Ovary (tissue), 7 donors: ENCODE measurements at regions not wholly inside any gene's neighbourhood (a gene's known extent, or its start where the extent isn't known, plus 50 kb on each side); places are given as distances from the start of the nearest gene placed in this dataset.

Experiments
- DNase-seq, 5 donors: peaks; one replicate each; pipeline ENCODE4 v3.0.0-alpha.2; 2019 to 2020
- H3K27ac ChIP-seq, 2 donors: fragments of 200-600 bp; one replicate each; pipeline versions ENCODE4 v1.5.1 to v1.8.0; 2019 to 2022
- H3K27me3 ChIP-seq: fragments of 200-600 bp; one replicate; pipeline ENCODE4 v1.8.0; 2022
- H3K36me3 ChIP-seq: fragments of 200-600 bp; sonication (generic); one replicate; pipeline ENCODE4 v1.5.1; 2019
- H3K4me1 ChIP-seq: one replicate; pipeline ENCODE4 v1.8.1; 2013; ENCODE audit warnings: mild to moderate bottlenecking, moderate library complexity; ENCODE audit not compliant: insufficient read depth
- H3K4me3 ChIP-seq: fragments of 200-600 bp; sonication (generic); one replicate; pipeline ENCODE4 v1.5.1; 2017
- H3K9me3 ChIP-seq, 2 donors: fragments of 200-600 bp in 1 of 2; sonication (generic) in 1 of 2; one replicate each; pipeline versions ENCODE4 v1.5.1 to v1.8.1; 2013 to 2019; ENCODE audit warnings: mild to moderate bottlenecking in 1 of 2, moderate library complexity in 1 of 2
- EP300 ChIP-seq: sonication (generic); formaldehyde crosslinking; IDR thresholded peaks from one replicate; pipeline ENCODE4 v1.6.1; 2017; ENCODE audit warnings: antibody characterized with exemption
- POLR2A ChIP-seq: fragments of 450-650 bp; IDR thresholded peaks from one replicate; pipeline ENCODE4 v1.6.1; 2017; ENCODE audit warnings: antibody characterized with exemption, mild to moderate bottlenecking, moderate library complexity
- WGBS, 3 donors: extraction: QIAGEN DNeasy Blood & Tissue Kit in 1 of 3; methylation state at CpG; one replicate each; pipeline versions ENCODE4 v1.1.5 to v1.1.7; 2013 to 2017; 5-methylcytosine and 5-hydroxymethylcytosine counted together
- intact Hi-C, 4 donors: fragments of 100-400 bp; cut with DNase I; formaldehyde crosslinking; loops; one replicate each; pipeline versions ENCODE4 v1.11.0 to v1.15.1; 2022 to 2023
- TF ChIP-seq, protein P1 (sequence below), 3 donors: fragments of 450-650 bp in 2 of 3; fragments of 200-600 bp in 1 of 3; IDR thresholded peaks; one replicate each; pipeline versions ENCODE4 v1.5.1 to v1.8.0; 2016 to 2022; ENCODE audit warnings: antibody characterized with exemption in 3 of 3, mild to moderate bottlenecking in 1 of 3
- donor health status: DM: no; HTN: no; CAD: no; lungs with moderate emphysema.
- donor health status: DM: no; HTN: no; CAD: no.
- donor health status: Bipolar disorder and iron deficiency.
- donor health status: DM: no; HTN: no; CAD: no.
- donor health status: DM: yes; HTN: yes; CAD: no.

DNA sequence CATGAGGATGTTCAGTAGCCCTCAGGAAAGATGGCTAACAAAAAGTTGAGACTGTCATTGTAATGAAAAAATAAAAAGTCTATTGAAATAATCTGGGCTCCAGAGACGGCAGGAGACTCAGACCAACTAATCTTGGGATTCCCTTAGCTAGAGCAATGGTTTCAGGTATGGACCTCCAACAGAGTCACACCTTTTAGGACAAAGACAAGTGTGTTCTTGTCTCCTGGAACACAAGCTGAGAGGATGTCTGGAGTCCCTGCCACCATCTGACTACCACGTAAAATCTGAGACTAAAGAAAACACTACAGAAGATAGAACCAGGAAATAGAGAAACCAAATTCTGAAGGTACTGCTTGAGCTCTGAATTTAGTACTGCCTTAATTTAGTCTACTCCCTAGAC lies 103.3 kb upstream of the RBBP8 start:
- H3K27me3 ChIP-seq, result no peaks in the 10 kb centered on the region
- WGBS, 3 donors, result 63 to 79% (median 78%) methylated on average over 2 of the region's 2 CpGs
- H3K27ac ChIP-seq, result no peak overlapping the region
- H3K36me3 ChIP-seq, result no peaks in the 10 kb centered on the region
- no peaks in the 10 kb centered on the region for H3K9me3 ChIP-seq
- H3K4me3 ChIP-seq, result no peak overlapping the region
- no peak for DNase-seq
- no peaks in the 10 kb centered on the region for H3K4me1 ChIP-seq
- intact Hi-C loops, result no loop called here
- TF ChIP-seq EP300 (no peak), POLR2A (no peak)
- TF ChIP-seq, protein P1, sequence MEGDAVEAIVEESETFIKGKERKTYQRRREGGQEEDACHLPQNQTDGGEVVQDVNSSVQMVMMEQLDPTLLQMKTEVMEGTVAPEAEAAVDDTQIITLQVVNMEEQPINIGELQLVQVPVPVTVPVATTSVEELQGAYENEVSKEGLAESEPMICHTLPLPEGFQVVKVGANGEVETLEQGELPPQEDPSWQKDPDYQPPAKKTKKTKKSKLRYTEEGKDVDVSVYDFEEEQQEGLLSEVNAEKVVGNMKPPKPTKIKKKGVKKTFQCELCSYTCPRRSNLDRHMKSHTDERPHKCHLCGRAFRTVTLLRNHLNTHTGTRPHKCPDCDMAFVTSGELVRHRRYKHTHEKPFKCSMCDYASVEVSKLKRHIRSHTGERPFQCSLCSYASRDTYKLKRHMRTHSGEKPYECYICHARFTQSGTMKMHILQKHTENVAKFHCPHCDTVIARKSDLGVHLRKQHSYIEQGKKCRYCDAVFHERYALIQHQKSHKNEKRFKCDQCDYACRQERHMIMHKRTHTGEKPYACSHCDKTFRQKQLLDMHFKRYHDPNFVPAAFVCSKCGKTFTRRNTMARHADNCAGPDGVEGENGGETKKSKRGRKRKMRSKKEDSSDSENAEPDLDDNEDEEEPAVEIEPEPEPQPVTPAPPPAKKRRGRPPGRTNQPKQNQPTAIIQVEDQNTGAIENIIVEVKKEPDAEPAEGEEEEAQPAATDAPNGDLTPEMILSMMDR (IDR thresholded peaks at IDR 0.05), result no peak

DNA sequence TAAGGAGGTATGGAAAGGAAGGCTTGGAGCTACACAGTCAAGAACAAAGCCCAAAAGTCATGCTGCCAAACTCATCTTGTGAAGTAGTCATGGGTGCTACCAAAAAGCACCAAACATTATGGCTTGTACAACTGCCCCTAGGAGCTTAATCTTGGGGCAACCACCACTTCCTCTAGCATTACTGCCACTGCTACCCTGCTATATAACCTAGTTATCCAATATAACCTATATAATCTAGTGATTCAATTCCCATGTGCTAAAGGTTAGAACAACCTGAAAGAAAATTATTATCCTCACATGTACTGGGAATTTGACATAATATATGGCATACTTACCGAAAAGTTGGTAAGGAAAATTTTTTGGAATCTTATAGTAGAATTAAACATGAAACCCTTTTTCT lies 102.6 kb upstream of the RBBP8 start:
- TF ChIP-seq POLR2A, result no peak
- TF ChIP-seq, protein P1 (IDR thresholded peaks at IDR 0.05), result no peak
- no peak for TF ChIP-seq EP300
- no peaks in the 10 kb centered on the region for H3K27me3 ChIP-seq
- no peaks in the 10 kb centered on the region for H3K36me3 ChIP-seq
- no peak overlapping the region for H3K4me3 ChIP-seq
- 89 to 98% (median 95%) methylated on average over 1 of the region's 1 CpG for WGBS, 3 donors
- intact Hi-C loops, result no loop called here
- no peak for DNase-seq
- H3K4me1 ChIP-seq, result no peaks in the 10 kb centered on the region
- no peak overlapping the region for H3K27ac ChIP-seq
- no peaks in the 10 kb centered on the region for H3K9me3 ChIP-seq

DNA sequence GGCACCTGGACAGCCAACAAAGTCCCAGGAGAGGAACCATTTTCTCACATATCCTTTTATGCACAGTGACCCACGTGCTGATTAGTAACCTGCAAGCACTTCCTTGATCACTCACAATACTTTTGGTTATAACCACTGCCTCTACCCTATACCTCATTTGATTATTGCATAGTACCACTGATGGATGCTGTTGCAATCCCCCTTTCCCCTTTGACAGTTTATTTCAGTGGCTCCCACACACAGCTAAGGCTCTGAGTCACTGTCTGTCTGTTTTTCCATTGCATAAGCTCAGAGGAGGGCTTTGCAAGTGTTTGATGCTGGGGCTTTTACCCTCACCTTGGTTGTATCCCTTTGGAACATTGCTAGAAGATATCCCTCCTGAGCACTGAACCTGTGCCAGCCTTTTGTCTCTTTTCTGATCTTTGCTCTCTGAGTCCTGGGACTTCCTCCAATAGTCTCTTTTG lies 101.7 kb upstream of the RBBP8 start:
- 34 to 59% (median 56%) methylated on average over 1 of the region's 1 CpG for WGBS, 3 donors
- TF ChIP-seq, protein P1 (IDR thresholded peaks at IDR 0.05), result no peak
- TF ChIP-seq POLR2A (no peak), EP300 (no peak)
- intact Hi-C loops, result no loop called here

DNA sequence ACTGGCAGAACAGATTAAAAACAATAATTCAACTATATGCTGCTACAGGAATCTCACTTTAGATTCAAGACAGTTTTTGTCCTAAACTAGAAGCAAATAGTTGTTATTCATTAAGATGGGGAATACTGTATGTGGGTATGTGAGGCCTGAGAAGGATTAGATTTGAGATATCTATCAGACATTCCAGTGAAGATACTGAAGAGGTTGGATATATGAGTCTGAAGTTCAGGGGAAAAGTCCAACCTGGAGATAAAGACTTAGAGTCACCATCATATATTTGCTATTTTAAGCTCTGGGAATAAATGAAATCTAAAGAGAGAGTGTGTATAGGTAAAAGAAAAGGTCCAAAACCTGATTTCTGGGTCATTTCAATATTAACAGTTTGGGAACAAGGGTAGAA lies 96.2 kb upstream of the RBBP8 start:
- no peak overlapping the region for H3K4me3 ChIP-seq
- no peaks in the 10 kb centered on the region for H3K9me3 ChIP-seq
- TF ChIP-seq POLR2A (no peak), EP300 (no peak)
- TF ChIP-seq, protein P1 (IDR thresholded peaks at IDR 0.05), result no peak
- intact Hi-C loops, result no loop called here
- no peak overlapping the region for H3K27ac ChIP-seq
- H3K27me3 ChIP-seq, result no peaks in the 10 kb centered on the region
- no peak for DNase-seq
- H3K4me1 ChIP-seq, result no peaks in the 10 kb centered on the region
- no peaks in the 10 kb centered on the region for H3K36me3 ChIP-seq

More for the DNA sequence above, 101.7 kb upstream of the RBBP8 start:
- no peak for DNase-seq
- Histone ChIP-seq H3K36me3 (no peaks in the 10 kb centered on the region), H3K9me3 (no peaks in the 10 kb centered on the region), H3K4me3 (no peak overlapping the region), H3K27ac (no peak overlapping the region), H3K4me1 (no peaks in the 10 kb centered on the region), H3K27me3 (no peaks in the 10 kb centered on the region)

DNA sequence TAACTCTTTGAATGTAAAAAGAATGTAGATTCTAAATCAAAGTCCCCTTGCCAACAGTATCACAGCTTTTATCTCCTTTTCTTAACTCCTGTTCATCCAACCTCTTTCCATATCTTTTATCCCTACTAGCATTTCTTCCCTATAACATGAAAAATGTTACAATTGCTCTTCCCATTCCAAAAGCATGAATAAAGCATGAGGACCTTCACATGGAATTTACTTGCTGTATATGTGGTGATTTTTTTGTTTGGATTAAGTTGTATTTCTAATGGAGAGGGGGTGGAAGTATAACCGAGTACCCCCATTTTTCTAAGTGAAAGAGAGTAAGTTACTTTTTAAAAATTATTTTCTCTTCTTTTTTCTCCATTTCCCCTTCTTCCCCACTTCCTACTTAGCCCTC lies 94.9 kb upstream of the RBBP8 start:
- DNase-seq, result no peak
- H3K27me3 ChIP-seq, result no peaks in the 10 kb centered on the region
- 91 to 96% (median 95%) methylated on average over 1 of the region's 1 CpG for WGBS, 3 donors
- no peaks in the 10 kb centered on the region for H3K36me3 ChIP-seq
- TF ChIP-seq, protein P1 (IDR thresholded peaks at IDR 0.05), result no peak
- intact Hi-C loops, result no loop called here
- no peaks in the 10 kb centered on the region for H3K9me3 ChIP-seq
- no peak overlapping the region for H3K4me3 ChIP-seq
- H3K4me1 ChIP-seq, result no peaks in the 10 kb centered on the region
- no peak overlapping the region for H3K27ac ChIP-seq
